GM21528 (cell line): ENCODE measurements at regions not wholly inside any gene's neighbourhood (a gene's known extent, or its start where the extent isn't known, plus 50 kb on each side); places are given as distances from the start of the nearest gene placed in this dataset.

ENCODE experiments used
- ATAC-seq: cut with Tn5 transposase; IDR thresholded peaks from one replicate; pipeline ENCODE4 v1.9.1; 2021; ENCODE audit warnings: mild to moderate bottlenecking, moderate library complexity; ENCODE audit not compliant: unreplicated experiment, low FRiP score

DNA sequence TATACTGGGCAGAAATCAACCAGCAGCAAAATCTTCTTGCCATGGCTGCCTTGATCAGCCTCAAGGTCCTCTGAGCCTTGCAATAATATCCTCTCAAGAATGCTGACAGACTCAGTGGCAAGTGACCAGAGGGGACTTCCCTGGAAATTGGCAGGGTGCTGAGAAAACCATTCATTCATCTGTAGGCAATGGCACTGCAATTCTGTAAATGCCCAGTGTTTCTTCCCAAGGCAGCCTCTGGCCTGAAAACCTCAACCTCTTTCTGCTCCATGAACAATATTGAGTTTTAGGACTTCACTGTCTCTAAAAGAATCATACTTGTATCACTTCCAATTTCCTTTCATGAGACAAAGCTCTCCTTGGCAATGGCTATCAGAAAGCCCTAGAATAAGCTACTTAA, 754.3 kb upstream of the TENM3 start:
- ATAC-seq: no peak

DNA sequence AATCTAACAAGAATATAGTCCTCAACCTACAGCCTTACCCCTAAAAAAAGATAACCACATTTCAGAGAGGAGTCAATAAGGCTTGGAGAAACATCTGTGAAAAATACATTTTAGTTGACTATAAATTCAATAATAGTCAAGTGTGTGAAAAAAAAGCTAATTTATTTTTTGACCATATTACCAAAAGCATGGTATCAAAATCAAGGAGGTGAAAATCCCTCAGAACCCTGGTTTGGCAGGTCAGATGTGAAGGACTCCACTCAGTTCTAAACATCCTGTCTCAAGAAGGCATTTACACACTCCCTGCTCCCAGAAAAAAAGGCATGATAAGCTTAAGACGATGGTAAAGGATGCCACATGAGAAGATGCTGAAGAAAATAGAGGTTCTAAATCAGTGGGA, 745.1 kb upstream of the TENM3 start:
- ATAC-seq: no peak

DNA sequence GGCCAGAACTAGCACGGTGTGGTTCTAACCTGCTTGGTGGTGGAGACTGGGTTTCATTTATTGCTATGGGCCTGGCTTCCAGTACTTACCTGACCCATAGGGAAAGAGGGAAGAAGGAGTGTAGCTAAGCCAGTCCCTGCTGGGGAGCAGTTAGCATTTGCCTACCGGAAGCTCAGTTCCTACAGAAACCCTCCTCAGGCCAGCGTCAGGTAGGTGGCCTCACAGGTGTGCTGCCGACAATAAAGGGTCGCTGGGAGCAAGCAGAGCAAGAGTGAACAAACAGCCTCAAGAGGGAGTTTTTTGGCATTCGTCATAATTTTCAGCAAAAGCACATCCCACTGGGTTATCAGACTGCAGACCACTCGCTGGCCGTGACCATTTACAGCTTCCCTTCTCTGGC, 740.6 kb upstream of the TENM3 start:
- no peak for ATAC-seq

DNA sequence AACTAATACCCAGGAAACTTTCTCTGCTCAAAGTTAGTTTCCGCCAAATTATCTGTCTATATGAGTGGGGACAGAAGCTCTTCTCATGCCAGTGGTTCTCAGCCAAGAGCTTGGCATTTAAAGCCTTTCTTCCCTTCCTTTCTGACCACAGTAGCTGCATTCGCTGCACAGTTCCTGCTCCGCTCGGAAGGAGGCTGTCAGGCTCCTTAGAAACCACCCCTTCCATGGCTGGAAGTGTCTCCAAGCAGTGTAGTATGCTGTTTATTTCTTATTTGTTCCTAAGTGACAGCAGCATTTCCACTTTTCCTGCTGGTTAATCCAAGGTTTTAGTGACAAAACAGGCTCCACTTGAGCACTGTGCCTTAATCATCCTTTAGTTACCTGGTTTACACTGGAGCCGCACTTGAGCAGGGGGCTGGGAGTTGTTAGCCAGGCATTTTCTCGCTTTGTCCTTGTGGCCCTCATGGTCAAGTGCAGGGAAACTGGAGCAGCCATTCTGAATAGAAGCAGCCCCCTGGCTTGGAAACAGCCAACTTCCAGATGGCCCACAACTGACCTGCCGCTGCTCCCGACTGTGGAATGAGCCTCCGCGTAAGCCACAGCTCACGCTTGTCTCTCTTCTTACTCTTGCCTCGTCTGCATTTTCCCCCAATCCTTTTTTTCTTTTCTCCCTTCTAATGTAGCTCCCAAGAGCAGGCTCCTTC, 739.4 kb upstream of the TENM3 start:
- no peak for ATAC-seq

DNA sequence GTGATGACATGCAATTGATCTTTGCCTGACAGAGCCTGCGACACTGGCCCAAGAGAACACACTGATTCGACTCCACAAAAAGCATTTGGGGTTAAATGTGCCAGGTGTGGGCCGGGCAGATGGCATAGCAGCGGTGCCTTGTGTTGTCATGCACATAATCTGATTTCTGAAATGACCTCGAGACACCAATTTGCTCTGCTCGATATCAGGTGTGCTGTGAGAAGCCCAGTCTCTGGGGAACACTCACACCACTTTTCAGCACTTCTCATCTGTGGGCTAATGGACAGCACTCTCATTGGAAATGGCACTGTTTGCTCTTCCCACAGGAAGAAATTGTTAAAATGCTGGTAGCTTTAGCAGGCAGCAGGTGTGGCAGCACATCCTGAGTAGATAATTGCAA, 738.3 kb upstream of the TENM3 start:
- ATAC-seq: no peak

DNA sequence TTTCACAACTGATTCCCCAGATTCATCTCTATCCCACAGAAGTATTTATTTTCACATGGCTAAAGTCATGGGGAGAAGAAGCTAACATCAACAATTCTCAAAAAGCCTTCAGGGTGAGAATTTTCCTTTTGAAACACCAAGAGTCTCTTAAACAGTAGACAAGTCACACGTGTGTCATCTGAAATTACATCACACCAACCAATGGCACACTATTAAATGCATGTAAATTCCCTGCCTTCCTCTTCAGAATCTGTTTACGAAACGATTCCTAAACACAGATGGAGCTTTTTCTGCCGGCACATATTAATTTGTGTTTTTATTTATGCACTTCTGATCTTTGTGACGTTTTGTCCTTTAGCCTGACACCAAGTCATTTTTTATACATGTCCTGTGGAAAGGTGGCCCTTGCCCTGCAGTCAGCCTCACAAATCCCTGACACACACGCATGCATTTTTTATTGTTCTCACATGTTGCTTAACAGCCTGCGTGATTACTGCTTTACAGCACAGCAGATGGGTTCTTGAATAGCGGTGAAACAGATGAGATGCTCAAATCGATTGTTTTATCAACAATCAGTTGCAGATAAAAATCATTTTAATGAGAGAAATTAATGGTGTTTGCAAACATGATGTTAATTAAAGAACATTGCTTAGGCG, 735.9 kb upstream of the TENM3 start:
- ATAC-seq: no peak

DNA sequence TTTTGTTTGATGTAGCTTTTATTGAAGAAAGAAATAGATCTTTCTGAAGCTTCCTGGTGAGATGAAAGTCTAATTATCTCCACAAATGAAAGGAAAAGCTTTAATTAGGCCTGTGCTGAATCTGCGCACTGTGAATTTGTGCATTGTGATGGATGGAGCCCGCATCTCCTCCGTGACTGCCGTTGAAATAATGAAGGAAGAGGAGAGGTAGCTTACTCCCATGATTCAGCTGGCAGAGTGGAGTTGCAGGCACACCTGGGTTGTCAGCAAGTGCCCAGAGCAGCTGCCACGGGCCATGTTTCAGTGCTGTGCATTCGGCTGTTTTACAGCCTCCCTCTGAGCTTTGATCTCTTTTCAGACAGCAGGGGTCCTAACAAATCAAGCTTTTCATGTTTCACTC, 735.3 kb upstream of the TENM3 start:
- no peak for ATAC-seq

DNA sequence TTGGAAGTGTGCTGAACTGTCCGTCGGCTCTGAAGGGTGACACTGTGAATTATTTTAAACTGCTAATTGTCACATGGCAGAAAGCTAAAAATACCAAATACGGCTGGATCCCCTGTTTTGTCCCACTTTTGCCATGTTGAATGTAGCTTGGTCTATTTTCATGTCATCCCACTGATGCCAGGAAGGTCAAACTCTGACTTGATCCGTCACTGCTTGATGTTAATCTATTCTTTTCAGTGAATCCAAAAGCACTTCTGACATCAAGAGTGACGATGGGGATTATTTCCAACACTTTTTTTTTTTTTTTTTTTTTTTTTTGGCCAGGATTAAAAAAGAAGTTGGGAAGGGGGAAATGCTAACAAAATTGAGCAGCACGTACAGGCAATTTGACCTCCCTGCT, 734.6 kb upstream of the TENM3 start:
- no peak for ATAC-seq

DNA sequence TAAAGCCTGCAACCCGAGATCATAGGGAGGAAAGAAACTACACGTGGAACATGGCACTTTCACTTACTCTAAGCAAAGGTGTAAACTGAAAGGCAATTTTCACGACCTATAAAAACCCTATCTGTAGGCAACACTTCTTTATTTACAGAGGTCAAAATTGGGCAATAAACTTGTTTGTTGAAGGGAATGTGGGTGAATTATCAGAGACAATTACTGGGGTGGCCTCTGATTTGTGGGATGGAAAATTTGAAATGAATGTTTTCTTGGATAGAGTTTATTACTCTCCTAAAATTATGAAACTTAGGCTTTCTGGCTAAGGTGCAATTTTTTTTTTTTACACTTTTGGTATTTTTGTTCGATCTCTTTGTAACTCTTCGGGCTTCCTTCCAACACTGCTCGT, 734.1 kb upstream of the TENM3 start:
- no peak for ATAC-seq

DNA sequence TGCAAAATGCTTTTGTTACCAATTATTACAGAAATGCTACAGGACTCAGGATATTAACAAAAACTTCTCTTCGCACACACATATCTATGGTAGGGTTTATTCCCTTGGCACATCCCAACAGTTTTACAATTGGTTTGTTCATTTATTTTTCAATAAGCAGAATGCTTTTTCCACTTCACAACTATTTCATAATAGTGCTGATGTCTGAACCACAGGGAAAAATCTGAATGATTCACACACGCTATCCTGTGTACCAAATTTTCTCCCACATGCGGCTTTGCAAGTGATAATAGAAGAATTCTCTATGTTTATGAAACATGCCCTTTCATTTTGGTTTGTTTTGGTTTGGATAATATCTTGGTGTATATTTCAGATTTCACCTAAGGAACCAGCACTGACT, 725.7 kb upstream of the TENM3 start:
- ATAC-seq: no peak

DNA sequence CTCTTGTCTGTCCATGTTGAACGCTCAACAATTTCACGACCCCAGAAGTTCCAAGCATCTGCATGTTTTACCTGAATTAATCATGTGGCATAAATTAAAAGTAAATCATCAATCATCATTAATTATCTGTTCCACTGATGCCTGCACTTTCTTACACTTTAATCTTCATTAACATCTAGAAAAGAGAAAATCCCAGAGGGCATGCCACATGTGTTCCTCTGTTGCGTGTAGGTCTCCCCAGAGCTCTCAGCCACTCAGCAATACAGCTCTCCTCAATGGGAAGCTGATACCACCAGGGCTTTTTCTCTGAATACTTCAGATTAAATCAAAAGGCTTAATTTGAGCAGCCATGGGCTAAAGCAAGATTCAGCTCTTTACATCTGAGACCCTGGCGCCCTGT, 722.4 kb upstream of the TENM3 start:
- ATAC-seq: no peak

DNA sequence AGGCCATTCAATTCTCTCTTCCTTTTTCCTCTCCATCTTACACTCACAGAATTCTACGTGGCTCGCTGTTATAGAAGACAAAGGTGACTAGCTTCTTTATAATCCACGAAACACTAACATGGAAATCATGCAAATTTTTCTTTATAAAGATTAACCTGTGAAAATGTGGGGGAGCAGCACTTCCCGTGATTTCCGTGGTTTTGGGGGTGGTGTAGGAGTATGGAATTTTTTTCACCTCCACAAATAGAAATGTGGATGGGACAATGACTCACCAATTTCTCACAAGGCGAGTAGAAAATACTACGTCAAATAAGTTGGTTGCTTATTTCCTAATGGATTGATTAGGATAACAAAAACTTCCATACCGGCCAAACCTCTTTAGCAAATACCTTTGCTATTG, 719.2 kb upstream of the TENM3 start:
- ATAC-seq: no peak

DNA sequence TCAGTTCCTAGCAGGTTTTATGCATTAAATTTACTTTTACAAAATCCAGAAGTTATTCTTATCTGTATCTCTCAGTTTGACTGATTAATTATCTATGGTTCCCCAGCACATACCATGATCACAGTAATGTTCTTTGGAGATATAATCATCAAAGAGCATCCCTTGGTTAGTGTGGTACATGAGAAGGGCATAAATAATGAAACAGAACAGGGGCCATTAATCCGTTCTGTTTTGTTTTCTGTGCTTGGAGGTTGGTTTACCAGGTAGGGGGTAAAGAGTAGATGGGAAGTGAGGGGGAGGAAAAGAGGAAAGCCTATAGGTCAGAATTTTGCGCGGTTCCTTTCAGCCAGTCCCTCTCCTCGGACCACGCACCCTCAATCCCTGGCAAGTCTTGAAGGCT, 718.7 kb upstream of the TENM3 start:
- no peak for ATAC-seq

DNA sequence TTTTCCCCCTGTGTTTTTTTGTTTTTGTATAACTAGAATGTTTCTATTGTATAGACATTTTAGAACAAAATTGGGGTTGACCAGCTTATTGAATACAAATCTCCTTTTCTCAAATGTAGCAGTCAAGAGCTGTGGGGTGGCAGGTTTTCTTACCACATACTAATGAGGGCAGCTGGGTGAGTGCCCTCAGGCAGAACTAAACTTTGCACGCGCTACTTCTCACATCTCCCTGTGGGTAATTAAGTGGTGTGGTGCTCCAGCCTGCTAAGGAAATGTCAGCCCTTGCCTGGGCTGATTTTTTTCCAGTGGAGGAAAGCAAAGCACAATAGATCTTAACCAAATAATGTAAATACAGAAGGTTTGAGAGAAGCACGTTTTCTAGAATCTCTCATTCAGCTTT, 717.6 kb upstream of the TENM3 start:
- no peak for ATAC-seq

DNA sequence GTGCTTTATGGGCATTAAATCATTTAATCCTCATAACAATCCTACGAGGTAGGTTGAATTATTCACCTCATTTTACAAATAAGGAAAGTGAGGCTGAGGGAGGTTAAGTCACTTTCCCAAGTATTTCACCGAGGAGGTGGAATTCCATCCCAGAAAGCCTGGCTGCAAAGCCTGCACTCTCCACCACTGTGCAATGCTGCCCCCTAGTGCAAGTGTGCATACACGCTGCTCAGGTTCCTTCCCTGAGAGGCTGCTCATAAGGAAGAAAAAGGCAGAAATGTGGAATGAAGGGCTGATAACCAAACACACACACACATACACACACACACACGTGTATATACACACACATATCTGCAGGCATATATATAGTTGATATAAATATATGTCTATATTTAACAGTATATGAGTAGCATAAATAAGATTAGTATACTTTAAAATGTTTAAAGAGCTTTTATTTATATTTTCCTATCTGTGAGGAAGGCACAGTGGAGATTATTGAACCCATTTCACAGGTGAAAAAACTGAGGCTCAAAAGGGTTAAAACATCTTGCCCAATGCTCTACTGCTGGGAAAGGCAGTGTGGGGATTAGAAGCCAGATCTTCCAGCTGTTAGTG, 714.5 kb upstream of the TENM3 start:
- ATAC-seq: no peak

DNA sequence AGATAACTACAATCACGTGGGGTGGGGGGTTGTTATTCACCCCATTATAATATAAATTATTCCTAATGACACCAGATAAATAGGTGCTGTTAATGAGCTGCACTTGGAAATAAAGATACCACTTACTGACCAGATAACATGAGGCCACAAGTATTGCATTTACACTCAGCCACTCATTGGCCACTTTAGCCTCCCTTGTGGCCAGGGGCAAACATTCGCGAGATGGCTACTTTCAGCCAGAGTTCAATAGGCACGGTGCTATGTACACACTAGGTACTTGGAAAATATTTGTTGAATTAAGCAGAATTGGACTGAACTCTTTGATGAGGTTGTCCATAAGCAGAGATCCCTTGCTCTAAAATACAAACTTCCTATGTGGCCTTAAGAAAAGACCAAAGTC, 713.7 kb upstream of the TENM3 start:
- no peak for ATAC-seq

DNA sequence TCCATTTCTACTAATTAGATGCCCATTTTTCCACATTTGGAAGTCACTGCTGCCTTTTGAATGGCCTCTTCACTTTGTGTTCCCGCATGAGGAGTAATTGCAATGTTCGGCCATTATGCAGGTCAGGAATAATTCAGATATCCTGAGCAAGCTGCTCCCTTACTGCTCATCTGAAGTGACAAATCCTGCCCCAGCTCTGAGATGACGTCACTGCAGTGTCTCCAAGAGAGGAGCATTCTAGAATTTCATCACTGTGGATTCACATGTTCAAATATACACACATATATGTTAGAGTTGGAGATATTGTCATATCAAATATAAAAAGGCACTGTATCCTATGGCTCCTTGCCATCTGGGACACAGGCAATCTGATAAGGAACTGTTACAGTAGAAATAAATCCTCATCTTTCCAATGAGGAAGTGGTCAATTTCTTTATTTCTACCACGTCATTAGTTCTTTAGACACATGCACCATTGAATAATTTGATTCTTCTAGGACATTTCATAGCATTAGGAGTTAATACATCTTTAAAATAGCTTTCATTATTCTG, 706.9 kb upstream of the TENM3 start:
- no peak for ATAC-seq

DNA sequence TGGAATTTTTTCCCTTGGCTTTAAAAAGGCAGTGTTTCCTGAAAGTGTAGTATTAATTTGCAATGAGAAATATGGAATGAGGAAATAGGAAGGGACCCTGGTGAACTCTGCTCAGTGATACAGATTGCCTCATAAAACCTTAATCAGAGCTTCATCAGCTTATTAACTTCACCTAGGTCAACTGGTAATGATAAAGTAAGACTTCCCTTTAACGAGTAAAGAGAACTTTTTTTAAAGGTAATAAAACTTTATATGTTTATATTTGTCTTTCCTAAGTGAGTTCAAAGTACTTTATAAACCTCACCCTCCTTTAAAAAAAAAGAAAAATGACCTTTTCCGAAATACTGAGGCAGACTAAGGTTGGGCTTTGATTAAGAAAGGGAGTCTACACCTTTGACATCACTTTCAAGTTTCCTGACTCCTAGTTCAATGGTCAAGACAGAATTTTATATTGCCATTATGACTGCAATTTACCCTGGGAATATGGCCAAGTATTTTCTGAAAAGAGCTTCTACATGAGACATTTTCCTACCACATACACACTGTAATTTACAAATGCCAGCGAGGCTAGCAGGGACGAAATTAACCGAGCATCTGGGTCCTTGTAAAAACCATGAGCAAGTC, 706.3 kb upstream of the TENM3 start:
- no peak for ATAC-seq

DNA sequence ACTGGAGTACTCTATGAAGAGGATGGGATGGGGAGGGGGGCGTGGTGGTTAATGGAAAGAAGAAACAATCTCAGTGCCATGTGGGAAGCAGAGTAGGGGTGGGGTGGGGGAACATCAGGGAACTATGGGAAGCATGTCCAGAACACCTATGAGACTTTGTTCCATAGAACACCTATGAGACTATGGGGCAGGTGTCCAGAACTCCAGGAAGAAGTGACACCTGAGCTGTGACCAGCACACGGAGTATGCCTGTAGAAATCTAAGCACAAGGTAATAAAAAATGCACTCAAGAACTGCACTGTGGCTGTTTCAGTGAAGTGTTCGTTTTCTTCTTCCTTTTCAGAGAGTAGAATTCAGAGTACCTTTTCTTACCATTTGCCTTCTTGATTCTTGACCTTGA, 704.8 kb upstream of the TENM3 start:
- ATAC-seq: no peak

DNA sequence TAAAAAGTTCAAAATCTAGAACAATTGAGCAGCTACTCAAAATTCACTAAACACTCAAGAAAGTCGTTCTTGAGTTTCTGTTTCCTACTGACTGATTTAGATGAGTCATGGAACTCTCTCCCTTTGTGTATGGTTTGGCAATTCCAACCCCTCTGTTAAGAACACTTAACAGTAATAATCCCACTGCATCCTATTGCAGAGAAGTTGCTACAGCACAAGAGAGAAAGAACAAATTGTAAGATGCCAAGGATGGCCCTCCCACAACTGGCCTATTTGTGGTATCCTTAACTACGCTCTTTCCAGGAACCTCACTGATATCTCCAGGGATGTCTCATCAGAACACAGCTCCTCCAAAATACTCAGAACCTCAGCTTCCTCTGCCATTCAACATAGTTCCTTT, 701.8 kb upstream of the TENM3 start:
- ATAC-seq: no peak

DNA sequence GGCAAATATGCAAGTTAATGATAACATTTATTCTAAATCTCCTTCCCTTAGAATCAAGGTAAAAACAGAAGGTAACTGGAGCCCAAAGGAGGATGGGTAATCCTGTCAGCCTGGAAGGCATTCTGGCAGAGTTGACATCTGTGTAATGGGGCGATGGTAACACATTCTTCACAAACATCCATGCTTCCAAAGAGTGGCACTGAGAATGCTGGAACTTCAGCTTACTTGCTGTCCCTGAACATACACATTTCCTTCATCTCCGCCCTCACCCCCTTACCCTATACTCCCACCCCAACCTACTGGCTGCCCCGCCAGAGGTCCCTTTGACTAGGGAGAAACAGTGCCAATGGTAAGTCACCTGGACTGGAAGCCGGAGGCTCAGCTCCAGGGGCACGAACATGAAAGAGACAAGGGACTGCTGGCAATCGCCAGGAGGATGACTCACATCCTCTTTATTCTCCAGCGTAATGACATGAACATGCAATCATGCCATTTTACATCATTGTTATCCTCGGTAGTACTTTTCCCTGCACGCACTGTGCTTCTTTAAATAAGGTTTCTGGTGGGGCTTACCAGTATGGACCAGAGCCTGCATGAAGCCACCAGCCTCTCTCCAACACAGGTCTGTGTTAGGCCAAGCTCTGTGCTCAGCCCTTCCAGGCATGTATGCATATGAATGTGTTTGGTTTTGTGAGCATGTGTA, 694.2 kb upstream of the TENM3 start:
- ATAC-seq: no peak
